T-cell (primary cell): ENCODE measurements at regions not wholly inside any gene's neighbourhood (a gene's known extent, or its start where the extent isn't known, plus 50 kb on each side); places are given as distances from the start of the nearest gene placed in this dataset.
"Not testable (repeated sequence)": the region's sequence is repeated elsewhere in the genome, so short reads cannot be mapped to it uniquely, and the experiment has no call there.

Experiments used
- ATAC-seq, 4 experiments: fragments of 200-7000 bp in 3 of 4; fragments of 150-1000 bp in 1 of 4; cut with Tn5 transposase; replicated peaks in 1 of 4; 1 replicate in 3 of 4; 2 replicates in 1 of 4; pipeline ENCODE4 v1.10.0; 2021; ENCODE audit warnings: moderate library complexity in 3 of 4, mild to moderate bottlenecking in 2 of 4, moderate number of reproducible peaks in 1 of 4
- CTCF ChIA-PET, 2 donors: fragments of 300-600 bp; sonication (Branson Sonifier 250); formaldehyde crosslinking; loops; one replicate each; lab custom pipeline; 2022; ENCODE audit warnings: antibody characterized with exemption in 2 of 2; lab: Charles Lee
- POLR2A ChIA-PET, 2 donors: fragments of 300-600 bp; sonication (Branson Sonifier 250); formaldehyde crosslinking; loops; one replicate each; lab custom pipeline; 2022; ENCODE audit warnings: antibody characterized with exemption in 2 of 2; lab: Charles Lee
- DNase-seq, 35 experiments: peaks; one replicate each; pipeline versions ENCODE4 v3.0.0 to v3.0.0-alpha.2; 2013 to 2023
- H3K27ac ChIP-seq: one replicate; pipeline ENCODE4 v1.5.1; 2013; ENCODE audit warnings: low read length
- H3K27me3 ChIP-seq, 2 experiments: replicated peaks in 1 of 2; 1 replicate in 1 of 2; 2 replicates in 1 of 2; pipeline versions ENCODE4 v1.6.1 to v1.7.0; 2013; ENCODE audit warnings: low read length in 1 of 2, mixed read lengths in 1 of 2; ENCODE audit not compliant: control insufficient read depth in 2 of 2, insufficient read depth in 2 of 2; ENCODE audit errors: extremely low read depth in 1 of 2
- H3K36me3 ChIP-seq, 2 donors: 1 replicate in 1 of 2; 2 replicates in 1 of 2; pipeline versions ENCODE4 v1.6.1 to v1.7.0; 2013; ENCODE audit warnings: low read length in 1 of 2; ENCODE audit not compliant: control insufficient read depth in 2 of 2, insufficient read depth in 1 of 2; ENCODE audit errors: extremely low read depth in 1 of 2
- H3K4me1 ChIP-seq, 2 experiments: 1 replicate in 1 of 2; 2 replicates in 1 of 2; pipeline versions ENCODE4 v1.6.1 to v1.7.0; 2013; ENCODE audit warnings: low read length in 2 of 2, mixed read lengths in 1 of 2; ENCODE audit not compliant: insufficient read depth in 2 of 2, control insufficient read depth in 1 of 2; ENCODE audit errors: extremely low read depth in 1 of 2
- H3K4me3 ChIP-seq, 2 donors: 1 replicate in 1 of 2; 2 replicates in 1 of 2; pipeline versions ENCODE4 v1.5.1 to v1.7.0; 2013; ENCODE audit warnings: mild to moderate bottlenecking in 2 of 2, low read length in 1 of 2, moderate library complexity in 1 of 2; ENCODE audit not compliant: control insufficient read depth in 1 of 2; ENCODE audit errors: extremely low read depth in 1 of 2
- H3K9me3 ChIP-seq: 2 replicates; pipeline ENCODE4 v1.7.0; 2013
- H3K27ac Mint-ChIP-seq, 2 donors: one replicate each; pipeline ENCODE4 v1.8.0; 2020 to 2021; ENCODE audit warnings: mild to moderate bottlenecking in 2 of 2, mixed read lengths in 2 of 2
- H3K27me3 Mint-ChIP-seq, 2 donors: one replicate each; pipeline ENCODE4 v1.8.0; 2021 to 2022; ENCODE audit warnings: mixed read lengths in 2 of 2
- H3K36me3 Mint-ChIP-seq: one replicate; pipeline ENCODE4 v1.8.0; 2021; ENCODE audit warnings: mixed read lengths
- H3K4me1 Mint-ChIP-seq, 3 donors: one replicate each; pipeline ENCODE4 v1.8.0; 2020 to 2022; ENCODE audit warnings: mixed read lengths in 3 of 3, mild to moderate bottlenecking in 1 of 3
- H3K4me3 Mint-ChIP-seq, 3 donors: one replicate each; pipeline ENCODE4 v1.8.0; 2020 to 2022; ENCODE audit warnings: mild to moderate bottlenecking in 3 of 3, mixed read lengths in 3 of 3, moderate library complexity in 3 of 3
- H3K9me3 Mint-ChIP-seq, 3 donors: one replicate each; pipeline ENCODE4 v1.8.0; 2020 to 2022; ENCODE audit warnings: mixed read lengths in 3 of 3
- WGBS: methylation state at CpG from one replicate; pipeline ENCODE4 v1.1.5; 2013; ENCODE audit warnings: missing lambda C conversion rate; ENCODE audit not compliant: insufficient coverage; 5-methylcytosine and 5-hydroxymethylcytosine counted together

GRCh38 chr3:139267300-139268246 is 76.2 kb upstream of the MRPS22 start:
- WGBS: 66% methylated on average over 5 of the region's 7 CpGs
- H3K4me3 ChIP-seq: no peak overlapping the region
- H3K4me1 Mint-ChIP-seq: no peaks in the 10 kb centered on the region
- H3K36me3 ChIP-seq: no peaks in the 10 kb centered on the region
- no peaks in the 10 kb centered on the region for H3K4me1 ChIP-seq
- no peak overlapping the region for H3K27ac ChIP-seq
- DNase-seq (no peak), ATAC-seq (no peak)
- H3K27ac Mint-ChIP-seq: no peak overlapping the region
- no peaks in the 10 kb centered on the region for H3K9me3 ChIP-seq
- POLR2A ChIA-PET: no interaction called here
- peaks cover 1 to 6% of the 10 kb centered on the region in 2 donors for H3K27me3 Mint-ChIP-seq
- H3K9me3 Mint-ChIP-seq: no peaks in the 10 kb centered on the region
- H3K36me3 Mint-ChIP-seq: no peaks in the 10 kb centered on the region
- CTCF ChIA-PET: no interaction called here
- no peak overlapping the region for H3K4me3 Mint-ChIP-seq
- peaks cover 0 to 7% of the 10 kb centered on the region in 2 experiments for H3K27me3 ChIP-seq

GRCh38 chr3:139269984-139270383 is 73.8 kb upstream of the MRPS22 start:
- Mint-ChIP-seq H3K4me3 (no peak overlapping the region), H3K27ac (no peak overlapping the region), H3K27me3 (peaks cover 6 to 9% of the 10 kb centered on the region in 2 donors), H3K9me3 (no peaks in the 10 kb centered on the region), H3K4me1 (no peaks in the 10 kb centered on the region), H3K36me3 (no peaks in the 10 kb centered on the region)
- no peak for ATAC-seq
- CTCF ChIA-PET: no interaction called here
- Histone ChIP-seq H3K27ac (no peak overlapping the region), H3K4me3 (no peak overlapping the region), H3K36me3 (no peaks in the 10 kb centered on the region), H3K27me3 (peaks cover 0 to 7% of the 10 kb centered on the region in 2 experiments), H3K9me3 (no peaks in the 10 kb centered on the region), H3K4me1 (no peaks in the 10 kb centered on the region)
- POLR2A ChIA-PET: no interaction called here
- DNase-seq: no peak
- 73% methylated on average over 1 of the region's 2 CpGs for WGBS

GRCh38 chr3:139270652-139271051 is 73.2 kb upstream of the MRPS22 start:
- WGBS: 61% methylated on average over 2 of the region's 2 CpGs

GRCh38 chr3:139280027-139280671 is 63.7 kb upstream of the MRPS22 start:
- no peaks in the 10 kb centered on the region for H3K4me1 Mint-ChIP-seq

More at GRCh38 chr3:139270652-139271051, 73.2 kb upstream of the MRPS22 start:
- H3K27ac ChIP-seq, H3K9me3 Mint-ChIP-seq, H3K4me1 Mint-ChIP-seq, H3K27ac Mint-ChIP-seq, H3K4me1 ChIP-seq, POLR2A ChIA-PET, H3K36me3 ChIP-seq, H3K36me3 Mint-ChIP-seq, H3K9me3 ChIP-seq, H3K27me3 ChIP-seq, H3K27me3 Mint-ChIP-seq, H3K4me3 ChIP-seq, DNase-seq, H3K4me3 Mint-ChIP-seq, ATAC-seq: not testable (repeated sequence)
- CTCF ChIA-PET: interaction anchor here in 1 of 2 donors (0.5 kb wide), 1 partner anchor 35 kb away, joined by 5 read pairs; no protein-coding TSS in a partner anchor

GRCh38 chr3:139281096-139281495 is 62.7 kb upstream of the MRPS22 start:
- Mint-ChIP-seq H3K4me3 (no peak overlapping the region), H3K27ac (no peak overlapping the region), H3K4me1 (no peaks in the 10 kb centered on the region), H3K27me3 (peaks cover 12 to 13% of the 10 kb centered on the region in 2 donors), H3K36me3 (no peaks in the 10 kb centered on the region), H3K9me3 (no peaks in the 10 kb centered on the region)
- ChIA-PET POLR2A (no interaction called here), CTCF (no interaction called here)
- no peak overlapping the region for H3K27ac ChIP-seq
- no peaks in the 10 kb centered on the region for H3K36me3 ChIP-seq
- ATAC-seq: no peak
- no peak for DNase-seq
- WGBS: 100% methylated on average over 1 of the region's 2 CpGs
- no peak overlapping the region for H3K4me3 ChIP-seq
- H3K27me3 ChIP-seq: peaks cover 0 to 8% of the 10 kb centered on the region in 2 experiments
- no peaks in the 10 kb centered on the region for H3K4me1 ChIP-seq
- no peaks in the 10 kb centered on the region for H3K9me3 ChIP-seq

More at GRCh38 chr3:139280027-139280671, 63.7 kb upstream of the MRPS22 start:
- 42% methylated on average over 3 of the region's 3 CpGs for WGBS
- no peak for DNase-seq
- ChIA-PET CTCF (no interaction called here), POLR2A (no interaction called here)
- H3K27me3 Mint-ChIP-seq: peaks cover 12 to 18% of the 10 kb centered on the region in 2 donors
- no peak overlapping the region for H3K4me3 Mint-ChIP-seq
- no peaks in the 10 kb centered on the region for H3K4me1 ChIP-seq
- H3K36me3 ChIP-seq: no peaks in the 10 kb centered on the region
- no peak overlapping the region for H3K27ac Mint-ChIP-seq
- H3K4me3 ChIP-seq: no peak overlapping the region
- H3K9me3 Mint-ChIP-seq: no peaks in the 10 kb centered on the region
- no peak overlapping the region for H3K27ac ChIP-seq
- no peak for ATAC-seq
- H3K27me3 ChIP-seq: peaks cover 0 to 6% of the 10 kb centered on the region in 2 experiments
- no peaks in the 10 kb centered on the region for H3K9me3 ChIP-seq
- H3K36me3 Mint-ChIP-seq: no peaks in the 10 kb centered on the region

- Histone ChIP-seq H3K4me3 (no peak overlapping the region), H3K36me3 (no peaks in the 10 kb centered on the region), H3K27ac (no peak overlapping the region), H3K9me3 (no peaks in the 10 kb centered on the region), H3K27me3 (peaks cover 0 to 9% of the 10 kb centered on the region in 2 experiments), H3K4me1 (no peaks in the 10 kb centered on the region)
- Mint-ChIP-seq H3K9me3 (no peaks in the 10 kb centered on the region), H3K36me3 (no peaks in the 10 kb centered on the region), H3K4me1 (no peaks in the 10 kb centered on the region), H3K27ac (no peak overlapping the region), H3K27me3 (peaks cover 12 to 13% of the 10 kb centered on the region in 2 donors), H3K4me3 (no peak overlapping the region)
- ChIA-PET CTCF (no interaction called here), POLR2A (no interaction called here)
- no peak for ATAC-seq
- WGBS: 72% methylated on average over 13 of the region's 16 CpGs
- no peak for DNase-seq
Observed at GRCh38 chr3:139281522-139282196, 62.2 kb upstream of the MRPS22 start.
